Spleen (tissue), 7 donors: ENCODE measurements at regions not wholly inside any gene's neighbourhood (a gene's known extent, or its start where the extent isn't known, plus 50 kb on each side); places are given as distances from the start of the nearest gene placed in this dataset.

Source experiments
- POLR2A ChIP-seq, 3 donors: fragments of 450-650 bp; IDR thresholded peaks; one replicate each; pipeline ENCODE4 v1.5.1; 2017; ENCODE audit warnings: antibody characterized with exemption in 3 of 3, mild to moderate bottlenecking in 1 of 3
- TF ChIP-seq, protein P1 (sequence below), 11 experiments: fragments of 200-600 bp in 7 of 11; fragments of 450-650 bp in 4 of 11; sonication (generic) in 4 of 11; IDR thresholded peaks in 8 of 11; conservative IDR thresholded peaks in 3 of 11; 1 replicate in 7 of 11; 2 replicates in 4 of 11; pipeline versions ENCODE4 v1.4.0 to v1.8.0; 2016 to 2021; ENCODE audit warnings: antibody characterized with exemption in 11 of 11, inconsistent platforms in 4 of 11, mild to moderate bottlenecking in 1 of 11
- donor health status: DM: no; HTN: no; CAD: no; lungs with moderate emphysema.
- donor health status: DM: no; HTN: no; CAD: no.
- donor health status: DM: no; HTN: no; CAD: no.

- TF ChIP-seq, protein P1, sequence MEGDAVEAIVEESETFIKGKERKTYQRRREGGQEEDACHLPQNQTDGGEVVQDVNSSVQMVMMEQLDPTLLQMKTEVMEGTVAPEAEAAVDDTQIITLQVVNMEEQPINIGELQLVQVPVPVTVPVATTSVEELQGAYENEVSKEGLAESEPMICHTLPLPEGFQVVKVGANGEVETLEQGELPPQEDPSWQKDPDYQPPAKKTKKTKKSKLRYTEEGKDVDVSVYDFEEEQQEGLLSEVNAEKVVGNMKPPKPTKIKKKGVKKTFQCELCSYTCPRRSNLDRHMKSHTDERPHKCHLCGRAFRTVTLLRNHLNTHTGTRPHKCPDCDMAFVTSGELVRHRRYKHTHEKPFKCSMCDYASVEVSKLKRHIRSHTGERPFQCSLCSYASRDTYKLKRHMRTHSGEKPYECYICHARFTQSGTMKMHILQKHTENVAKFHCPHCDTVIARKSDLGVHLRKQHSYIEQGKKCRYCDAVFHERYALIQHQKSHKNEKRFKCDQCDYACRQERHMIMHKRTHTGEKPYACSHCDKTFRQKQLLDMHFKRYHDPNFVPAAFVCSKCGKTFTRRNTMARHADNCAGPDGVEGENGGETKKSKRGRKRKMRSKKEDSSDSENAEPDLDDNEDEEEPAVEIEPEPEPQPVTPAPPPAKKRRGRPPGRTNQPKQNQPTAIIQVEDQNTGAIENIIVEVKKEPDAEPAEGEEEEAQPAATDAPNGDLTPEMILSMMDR (IDR thresholded peaks at IDR 0.05 in 8 of 11, conservative IDR thresholded peaks at IDR 0.05 in 3 of 11) = no peak
- no peak for TF ChIP-seq POLR2A (IDR thresholded peaks at IDR 0.05)
Observed at GRCh38 chr3:166451997-166452396, 614.8 kb upstream of the BCHE start.
